SU-DHL-6 (cell line): ENCODE measurements at regions not wholly inside any gene's neighbourhood (a gene's known extent, or its start where the extent isn't known, plus 50 kb on each side); places are given as distances from the start of the nearest gene placed in this dataset.

ENCODE experiments used
- H2AFZ ChIP-seq: fragments of 200-600 bp; sonication (generic); 2 replicates; pipeline ENCODE4 v1.6.1; 2014; ENCODE audit warnings: low read depth, mild to moderate bottlenecking, moderate library complexity, mixed read lengths, antibody characterized with exemption, low read length; ENCODE audit not compliant: severe bottlenecking
- H3F3A ChIP-seq: fragments of 200-600 bp; shearing (Covaris generic); 2 replicates; pipeline ENCODE4 v1.6.0; 2016; ENCODE audit warnings: antibody characterized with exemption, mild to moderate bottlenecking; ENCODE audit not compliant: insufficient read depth
- H3K27ac ChIP-seq: fragments of 200-600 bp; sonication (generic); 2 replicates; pipeline ENCODE4 v1.5.1; 2016; ENCODE audit warnings: low read depth, mild to moderate bottlenecking, low read length, moderate library complexity, mixed read lengths
- H3K27me3 ChIP-seq: fragments of 200-600 bp; sonication (generic), shearing (Covaris generic); 2 replicates; pipeline ENCODE4 v1.6.0; 2014; ENCODE audit warnings: mild to moderate bottlenecking, low read length
- H3K36me3 ChIP-seq: fragments of 200-600 bp; sonication (generic); 2 replicates; pipeline ENCODE4 v1.6.1; 2014; ENCODE audit warnings: mild to moderate bottlenecking, low read length, mixed read lengths
- H3K4me2 ChIP-seq: fragments of 300-600, 200-600 bp; shearing (Covaris generic), sonication (generic); 2 replicates; pipeline ENCODE4 v1.6.0; 2014; ENCODE audit warnings: low read length, low read depth, mild to moderate bottlenecking; ENCODE audit not compliant: poor library complexity, severe bottlenecking
- H3K4me3 ChIP-seq: fragments of 200-600 bp; sonication (generic); 2 replicates; pipeline ENCODE4 v1.5.1; 2014; ENCODE audit warnings: antibody characterized with exemption, low read length, mild to moderate bottlenecking, mixed read lengths; ENCODE audit not compliant: insufficient read depth, poor library complexity, severe bottlenecking
- H3K79me2 ChIP-seq: fragments of 200-600 bp; sonication (generic); 2 replicates; pipeline ENCODE4 v1.6.1; 2014; ENCODE audit warnings: mild to moderate bottlenecking, low read length, moderate library complexity; ENCODE audit not compliant: insufficient read depth
- H3K9ac ChIP-seq: fragments of 200-600 bp; sonication (generic); 2 replicates; pipeline ENCODE4 v1.7.0; 2014; ENCODE audit warnings: mild to moderate bottlenecking, low read length
- H3K9me2 ChIP-seq: fragments of 200-600 bp; sonication (generic); replicated peaks from 2 replicates; pipeline ENCODE4 v1.6.1; 2014; ENCODE audit warnings: low read length; ENCODE audit not compliant: insufficient read depth
- H3K9me3 ChIP-seq: fragments of 200-600 bp; sonication (generic); 2 replicates; pipeline ENCODE4 v1.6.1; 2014; ENCODE audit warnings: low read length, mixed read lengths; ENCODE audit not compliant: insufficient read depth
- H4K20me1 ChIP-seq: fragments of 200-600 bp; sonication (generic); 2 replicates; pipeline ENCODE4 v1.6.1; 2014; ENCODE audit warnings: low read depth, mild to moderate bottlenecking, antibody characterized with exemption, low read length, moderate library complexity, mixed read lengths
- EZH2phosphoT487 ChIP-seq: fragments of 200-600 bp; sonication (generic), shearing (Covaris generic); conservative IDR thresholded peaks from 2 replicates; pipeline ENCODE4 v1.6.1; 2018; ENCODE audit warnings: mild to moderate bottlenecking, antibody characterized with exemption, low read length, moderate library complexity, mixed read lengths
- TF ChIP-seq, protein P1 (sequence below): fragments of 200-600 bp; sonication (generic); IDR thresholded peaks from one replicate; pipeline ENCODE4 v1.5.1; 2017; ENCODE audit warnings: antibody characterized with exemption, mild to moderate bottlenecking, low read length, moderate library complexity; ENCODE audit not compliant: insufficient read depth, poor library complexity, severe bottlenecking

DNA sequence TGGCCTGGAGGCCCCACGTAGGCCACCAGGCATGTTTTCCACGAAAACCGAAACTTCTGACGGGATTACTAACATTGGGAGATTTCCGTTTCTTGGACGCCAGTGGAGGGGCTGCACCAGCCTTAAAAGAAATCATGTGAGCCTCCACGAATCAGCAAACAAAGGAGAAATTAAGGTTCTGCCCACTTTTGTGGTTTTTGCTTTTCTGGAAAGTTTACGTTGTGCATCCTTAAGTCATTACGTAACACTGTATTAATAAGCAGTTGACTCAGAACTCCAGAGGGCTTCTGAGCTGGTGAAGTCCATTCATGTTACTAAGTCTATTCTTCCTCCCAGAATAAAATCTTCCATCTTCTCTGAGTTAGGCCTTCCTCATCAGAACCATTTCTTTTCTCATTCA lies 168.5 kb downstream of the PSMG1 start:
- Histone ChIP-seq H3K4me2 (no peak overlapping the region), H3K9me3 (no peaks in the 10 kb centered on the region), H3K9ac (no peak overlapping the region), H3F3A (no peaks in the 10 kb centered on the region), H3K36me3 (no peaks in the 10 kb centered on the region), H2AFZ (no peak overlapping the region), H3K27ac (no peak overlapping the region), H3K79me2 (no peaks in the 10 kb centered on the region), H3K9me2 (no peaks in the 10 kb centered on the region), H3K27me3 (no peaks in the 10 kb centered on the region), H3K4me3 (no peak overlapping the region), H4K20me1 (no peaks in the 10 kb centered on the region)
- TF ChIP-seq EZH2phosphoT487 = no peak
- TF ChIP-seq, protein P1, sequence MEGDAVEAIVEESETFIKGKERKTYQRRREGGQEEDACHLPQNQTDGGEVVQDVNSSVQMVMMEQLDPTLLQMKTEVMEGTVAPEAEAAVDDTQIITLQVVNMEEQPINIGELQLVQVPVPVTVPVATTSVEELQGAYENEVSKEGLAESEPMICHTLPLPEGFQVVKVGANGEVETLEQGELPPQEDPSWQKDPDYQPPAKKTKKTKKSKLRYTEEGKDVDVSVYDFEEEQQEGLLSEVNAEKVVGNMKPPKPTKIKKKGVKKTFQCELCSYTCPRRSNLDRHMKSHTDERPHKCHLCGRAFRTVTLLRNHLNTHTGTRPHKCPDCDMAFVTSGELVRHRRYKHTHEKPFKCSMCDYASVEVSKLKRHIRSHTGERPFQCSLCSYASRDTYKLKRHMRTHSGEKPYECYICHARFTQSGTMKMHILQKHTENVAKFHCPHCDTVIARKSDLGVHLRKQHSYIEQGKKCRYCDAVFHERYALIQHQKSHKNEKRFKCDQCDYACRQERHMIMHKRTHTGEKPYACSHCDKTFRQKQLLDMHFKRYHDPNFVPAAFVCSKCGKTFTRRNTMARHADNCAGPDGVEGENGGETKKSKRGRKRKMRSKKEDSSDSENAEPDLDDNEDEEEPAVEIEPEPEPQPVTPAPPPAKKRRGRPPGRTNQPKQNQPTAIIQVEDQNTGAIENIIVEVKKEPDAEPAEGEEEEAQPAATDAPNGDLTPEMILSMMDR = no peak

- no peak for TF ChIP-seq EZH2phosphoT487
- TF ChIP-seq, protein P1 = no peak
- no peaks in the 10 kb centered on the region for H3K79me2 ChIP-seq
- H4K20me1 ChIP-seq = no peaks in the 10 kb centered on the region
- no peaks in the 10 kb centered on the region for H3K27me3 ChIP-seq
- H3K9me3 ChIP-seq = no peaks in the 10 kb centered on the region
- no peak overlapping the region for H3K9ac ChIP-seq
- no peak overlapping the region for H3K27ac ChIP-seq
- H3K9me2 ChIP-seq = no peaks in the 10 kb centered on the region
- H2AFZ ChIP-seq = no peak overlapping the region
- no peak overlapping the region for H3K4me3 ChIP-seq
- no peaks in the 10 kb centered on the region for H3K36me3 ChIP-seq
- no peaks in the 10 kb centered on the region for H3F3A ChIP-seq
- H3K4me2 ChIP-seq = no peak overlapping the region
Observed at GRCh38 chr21:39012326-39013230, 170.7 kb downstream of the PSMG1 start.

- no peaks in the 10 kb centered on the region for H4K20me1 ChIP-seq
- no peak overlapping the region for H3K9ac ChIP-seq
- no peak overlapping the region for H2AFZ ChIP-seq
- no peak overlapping the region for H3K27ac ChIP-seq
- H3K79me2 ChIP-seq = no peaks in the 10 kb centered on the region
- H3F3A ChIP-seq = no peaks in the 10 kb centered on the region
- H3K27me3 ChIP-seq = no peaks in the 10 kb centered on the region
- TF ChIP-seq, protein P1 = no peak
- no peak for TF ChIP-seq EZH2phosphoT487
- no peaks in the 10 kb centered on the region for H3K36me3 ChIP-seq
- H3K9me3 ChIP-seq = no peaks in the 10 kb centered on the region
- no peak overlapping the region for H3K4me2 ChIP-seq
- no peak overlapping the region for H3K4me3 ChIP-seq
- H3K9me2 ChIP-seq = no peaks in the 10 kb centered on the region
Observed at GRCh38 chr21:39011911-39012310, 171.3 kb downstream of the PSMG1 start.
